Hepatocyte (in vitro differentiated cells): ENCODE measurements at regions not wholly inside any gene's neighbourhood (a gene's known extent, or its start where the extent isn't known, plus 50 kb on each side); places are given as distances from the start of the nearest gene placed in this dataset.
A peak's percentile ranks its signal among the peaks of the same experiment; 100 is the strongest.

Source experiments
- DNase-seq: peaks from one replicate; pipeline ENCODE4 v3.0.0-alpha.2; 2016; ENCODE audit warnings: low spot score
- H2AFZ ChIP-seq: fragments of 200-600 bp; sonication (generic); 2 replicates; pipeline ENCODE4 v1.6.0; 2016; ENCODE audit warnings: antibody characterized with exemption, mild to moderate bottlenecking
- H3K27ac ChIP-seq: fragments of 200-600 bp; sonication (generic); 2 replicates; pipeline ENCODE4 v1.5.1; 2016; ENCODE audit warnings: mild to moderate bottlenecking
- H3K27me3 ChIP-seq: fragments of 200-600 bp; sonication (generic); 2 replicates; pipeline ENCODE4 v1.6.1; 2016
- H3K36me3 ChIP-seq: fragments of 200-600 bp; sonication (generic); replicated peaks from 2 replicates; pipeline ENCODE4 v1.5.1; 2016; ENCODE audit warnings: low read depth; ENCODE audit not compliant: insufficient read depth
- H3K4me1 ChIP-seq: fragments of 200-600 bp; sonication (generic); 2 replicates; pipeline ENCODE4 v1.5.1; 2016; ENCODE audit warnings: mild to moderate bottlenecking, moderate library complexity; ENCODE audit not compliant: insufficient read depth
- H3K4me2 ChIP-seq: fragments of 200-600 bp; sonication (generic); 2 replicates; pipeline ENCODE4 v1.6.0; 2016
- H3K4me3 ChIP-seq: fragments of 200-600 bp; sonication (generic); 2 replicates; pipeline ENCODE4 v1.5.1; 2016; ENCODE audit warnings: mild to moderate bottlenecking
- H3K79me2 ChIP-seq: fragments of 200-600 bp; sonication (generic); 2 replicates; pipeline ENCODE4 v1.6.0; 2017; ENCODE audit warnings: mild to moderate bottlenecking
- H3K9me2 ChIP-seq: fragments of 200-600 bp; sonication (generic); replicated peaks from 2 replicates; pipeline ENCODE4 v1.6.0; 2017; ENCODE audit warnings: mild to moderate bottlenecking; ENCODE audit not compliant: insufficient read depth
- H3K9me3 ChIP-seq: fragments of 200-600 bp; sonication (generic); 2 replicates; pipeline ENCODE4 v1.5.1; 2016; ENCODE audit warnings: low read depth, mild to moderate bottlenecking
- H4K20me1 ChIP-seq: fragments of 200-600 bp; sonication (generic); 2 replicates; pipeline ENCODE4 v1.6.0; 2016; ENCODE audit warnings: mild to moderate bottlenecking; ENCODE audit not compliant: insufficient read depth, poor library complexity, severe bottlenecking
- EZH2 ChIP-seq: fragments of 200-600 bp; sonication (generic); IDR thresholded peaks from 2 replicates; pipeline ENCODE4 v1.6.1; 2016; ENCODE audit warnings: antibody characterized with exemption, mild to moderate bottlenecking, borderline replicate concordance
- EZH2phosphoT487 ChIP-seq: fragments of 200-600 bp; sonication (generic); IDR thresholded peaks from one replicate; pipeline ENCODE4 v1.6.1; 2018; ENCODE audit warnings: antibody characterized with exemption, mild to moderate bottlenecking, low read depth, moderate library complexity; ENCODE audit not compliant: unreplicated experiment, severe bottlenecking
- WGBS: methylation state at CpG from one replicate; pipeline ENCODE4 v1.1.6; 2016; ENCODE audit warnings: low lambda C conversion rate; ENCODE audit errors: missing lambda C conversion rate; 5-methylcytosine and 5-hydroxymethylcytosine counted together
- TF ChIP-seq, protein P1 (sequence below): fragments of 200-600 bp; sonication (generic); IDR thresholded peaks from 2 replicates; pipeline ENCODE4 v1.5.1; 2016; ENCODE audit warnings: antibody characterized with exemption, mild to moderate bottlenecking; ENCODE audit not compliant: poor library complexity

DNA sequence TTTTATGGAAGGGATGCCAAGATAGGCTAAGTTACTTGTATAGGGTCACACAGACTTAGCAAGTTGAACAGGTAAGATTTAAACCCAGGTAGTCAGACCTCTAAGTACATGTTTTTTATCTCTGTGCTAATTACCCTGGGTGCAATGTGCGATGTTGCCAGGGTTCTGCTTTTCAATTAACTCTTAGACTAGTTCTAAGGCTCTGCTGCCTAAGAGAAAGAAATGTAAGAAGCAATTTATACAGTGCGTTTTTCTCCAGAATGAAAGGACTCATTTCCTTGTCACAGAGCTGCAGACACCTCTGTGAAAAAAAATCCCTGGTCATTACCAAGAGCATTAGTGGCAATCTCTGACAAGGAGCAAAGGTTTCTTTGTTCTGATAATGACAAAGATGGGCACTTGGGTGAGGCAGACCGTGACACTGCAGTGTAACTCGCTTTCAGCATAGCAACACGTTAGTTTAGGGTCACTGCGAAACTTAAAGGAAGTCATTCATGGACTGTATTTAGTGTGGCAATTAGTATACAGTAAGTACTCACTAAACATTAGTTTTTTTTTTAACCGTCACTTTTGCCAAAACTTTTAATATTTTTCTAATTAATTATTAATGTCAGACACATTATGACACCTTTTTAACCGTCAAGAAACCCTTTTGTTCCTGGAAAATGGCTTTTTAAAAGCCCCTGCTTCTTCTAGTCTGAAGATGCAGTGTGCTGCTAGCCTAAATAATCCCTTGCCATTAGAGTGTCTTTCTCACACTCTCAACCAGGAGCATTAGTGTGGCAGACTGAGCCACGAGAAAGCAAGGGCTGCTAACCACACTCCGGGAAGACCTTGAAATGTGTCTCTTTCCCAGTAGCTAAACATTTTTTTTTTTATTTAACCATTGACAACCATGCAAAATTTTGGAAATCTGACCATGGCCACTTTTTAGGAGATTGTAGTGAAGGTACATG is 520.0 kb upstream of the C9orf72 start:
- no peaks in the 10 kb centered on the region for H3K9me2 ChIP-seq
- H3K79me2 ChIP-seq, result no peaks in the 10 kb centered on the region
- no peaks in the 10 kb centered on the region for H4K20me1 ChIP-seq
- H3K4me1 ChIP-seq, result no peaks in the 10 kb centered on the region
- H3K4me2 ChIP-seq, result peak overlapping the region; percentile 59
- H3K27ac ChIP-seq, result peak overlapping the region; percentile 67
- H3K36me3 ChIP-seq, result no peaks in the 10 kb centered on the region
- TF ChIP-seq EZH2 (no peak), EZH2phosphoT487 (no peak)
- TF ChIP-seq, protein P1, sequence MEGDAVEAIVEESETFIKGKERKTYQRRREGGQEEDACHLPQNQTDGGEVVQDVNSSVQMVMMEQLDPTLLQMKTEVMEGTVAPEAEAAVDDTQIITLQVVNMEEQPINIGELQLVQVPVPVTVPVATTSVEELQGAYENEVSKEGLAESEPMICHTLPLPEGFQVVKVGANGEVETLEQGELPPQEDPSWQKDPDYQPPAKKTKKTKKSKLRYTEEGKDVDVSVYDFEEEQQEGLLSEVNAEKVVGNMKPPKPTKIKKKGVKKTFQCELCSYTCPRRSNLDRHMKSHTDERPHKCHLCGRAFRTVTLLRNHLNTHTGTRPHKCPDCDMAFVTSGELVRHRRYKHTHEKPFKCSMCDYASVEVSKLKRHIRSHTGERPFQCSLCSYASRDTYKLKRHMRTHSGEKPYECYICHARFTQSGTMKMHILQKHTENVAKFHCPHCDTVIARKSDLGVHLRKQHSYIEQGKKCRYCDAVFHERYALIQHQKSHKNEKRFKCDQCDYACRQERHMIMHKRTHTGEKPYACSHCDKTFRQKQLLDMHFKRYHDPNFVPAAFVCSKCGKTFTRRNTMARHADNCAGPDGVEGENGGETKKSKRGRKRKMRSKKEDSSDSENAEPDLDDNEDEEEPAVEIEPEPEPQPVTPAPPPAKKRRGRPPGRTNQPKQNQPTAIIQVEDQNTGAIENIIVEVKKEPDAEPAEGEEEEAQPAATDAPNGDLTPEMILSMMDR, result no peak
- no peak overlapping the region for H3K4me3 ChIP-seq
- H3K27me3 ChIP-seq, result no peaks in the 10 kb centered on the region
- H2AFZ ChIP-seq, result no peak overlapping the region
- H3K9me3 ChIP-seq, result no peaks in the 10 kb centered on the region
- peak; percentile 50 for DNase-seq
- 45% methylated on average over 10 of the region's 10 CpGs for WGBS

DNA sequence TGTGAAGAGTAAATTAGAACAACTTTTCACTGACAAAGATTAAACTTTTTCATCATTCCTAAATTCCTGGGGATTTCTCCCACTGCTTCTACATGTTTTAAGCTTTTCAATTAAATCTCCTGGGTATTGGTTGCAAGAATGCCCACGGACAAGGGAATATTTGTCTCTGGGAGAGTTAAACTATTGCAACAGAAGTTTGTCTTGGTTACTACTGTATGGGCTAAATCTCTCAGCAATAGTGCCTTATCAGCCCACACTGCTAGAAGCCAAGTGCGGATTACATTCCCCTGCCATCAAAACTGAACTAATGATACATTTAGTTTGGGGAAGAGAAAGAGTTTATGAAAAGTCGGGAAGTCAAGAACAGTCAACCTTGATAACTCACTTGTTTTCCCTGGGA is 528.2 kb upstream of the C9orf72 start:
- Histone ChIP-seq H3K4me2 (no peak overlapping the region), H2AFZ (no peak overlapping the region), H3K27ac (no peak overlapping the region), H3K27me3 (no peaks in the 10 kb centered on the region), H3K9me2 (no peaks in the 10 kb centered on the region), H3K4me1 (no peaks in the 10 kb centered on the region), H3K9me3 (no peaks in the 10 kb centered on the region), H3K79me2 (no peaks in the 10 kb centered on the region), H3K36me3 (no peaks in the 10 kb centered on the region), H3K4me3 (no peak overlapping the region), H4K20me1 (no peaks in the 10 kb centered on the region)
- TF ChIP-seq EZH2phosphoT487, result no peak
- TF ChIP-seq EZH2, result no peak
- TF ChIP-seq, protein P1, result no peak
- WGBS, result 77% methylated on average over 3 of the region's 3 CpGs
- DNase-seq, result no peak

DNA sequence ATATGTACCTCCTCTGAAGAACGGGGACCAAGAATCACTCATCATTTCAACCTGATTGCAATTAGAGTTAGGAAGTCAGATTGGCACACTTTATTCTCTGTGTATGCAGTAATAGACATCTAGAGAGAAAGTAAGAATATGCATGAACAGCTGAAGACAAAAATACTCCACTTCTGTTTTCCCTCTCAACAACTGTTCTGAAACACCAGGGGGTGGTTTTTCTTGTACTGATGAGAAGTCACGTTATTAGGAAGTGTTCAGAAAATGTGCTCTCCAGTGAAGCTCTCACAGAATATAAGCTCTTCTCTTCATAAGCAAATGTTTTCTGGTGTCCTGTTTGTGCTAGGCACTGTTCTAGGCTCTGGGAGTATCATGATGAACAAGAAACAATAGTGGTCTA is 531.7 kb upstream of the C9orf72 start:
- 94% methylated on average over 2 of the region's 2 CpGs for WGBS

More for the DNA sequence above, 531.7 kb upstream of the C9orf72 start:
- Histone ChIP-seq H3K4me1 (no peaks in the 10 kb centered on the region), H3K36me3 (no peaks in the 10 kb centered on the region), H2AFZ (no peak overlapping the region), H3K79me2 (no peaks in the 10 kb centered on the region), H3K4me3 (no peak overlapping the region), H3K27ac (no peak overlapping the region), H4K20me1 (no peaks in the 10 kb centered on the region), H3K4me2 (no peak overlapping the region), H3K27me3 (no peaks in the 10 kb centered on the region), H3K9me2 (no peaks in the 10 kb centered on the region), H3K9me3 (no peaks in the 10 kb centered on the region)
- DNase-seq, result no peak
- no peak for TF ChIP-seq EZH2
- TF ChIP-seq, protein P1, result no peak
- no peak for TF ChIP-seq EZH2phosphoT487
